NB4 (cell line): ENCODE measurements at regions not wholly inside any gene's neighbourhood (a gene's known extent, or its start where the extent isn't known, plus 50 kb on each side); places are given as distances from the start of the nearest gene placed in this dataset.

Experiments
- MYC ChIP-seq: IDR thresholded peaks from 2 replicates; pipeline ENCODE4 v1.6.1; 2011; ENCODE audit warnings: low read depth, low read length
- POLR2A ChIP-seq: IDR thresholded peaks from 2 replicates; pipeline ENCODE4 v1.6.1; 2011; ENCODE audit warnings: mild to moderate bottlenecking; ENCODE audit not compliant: insufficient read length; ENCODE audit errors: extremely low read depth
- TF ChIP-seq, protein P1 (sequence below): IDR thresholded peaks from one replicate; pipeline ENCODE4 v1.5.1; 2012; ENCODE audit warnings: low read depth, low read length
- TF ChIP-seq, protein P2 (sequence below): IDR thresholded peaks from 2 replicates; pipeline ENCODE4 v1.6.1; 2011; ENCODE audit warnings: low read depth, low read length

DNA sequence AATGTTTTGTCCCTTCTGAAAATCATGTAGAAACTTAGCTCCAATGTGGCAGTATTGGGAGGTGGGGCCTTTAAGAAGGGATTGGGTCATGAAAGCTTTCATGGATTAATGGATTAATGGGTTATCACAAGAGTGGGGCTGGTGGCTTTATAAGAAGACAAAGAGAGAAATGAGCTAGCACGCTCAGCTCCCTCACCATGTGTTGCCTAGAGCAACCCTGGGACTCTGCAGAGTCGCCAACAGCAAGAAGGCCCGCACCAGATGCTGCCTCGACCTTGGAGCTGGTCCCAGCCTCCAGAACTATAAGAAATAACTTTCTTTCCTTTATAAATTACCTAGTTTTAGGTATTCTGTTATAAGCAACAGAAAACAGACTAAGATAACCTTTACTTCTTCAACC, 74.9 kb upstream of the HECW1 start:
- TF ChIP-seq, protein P1, sequence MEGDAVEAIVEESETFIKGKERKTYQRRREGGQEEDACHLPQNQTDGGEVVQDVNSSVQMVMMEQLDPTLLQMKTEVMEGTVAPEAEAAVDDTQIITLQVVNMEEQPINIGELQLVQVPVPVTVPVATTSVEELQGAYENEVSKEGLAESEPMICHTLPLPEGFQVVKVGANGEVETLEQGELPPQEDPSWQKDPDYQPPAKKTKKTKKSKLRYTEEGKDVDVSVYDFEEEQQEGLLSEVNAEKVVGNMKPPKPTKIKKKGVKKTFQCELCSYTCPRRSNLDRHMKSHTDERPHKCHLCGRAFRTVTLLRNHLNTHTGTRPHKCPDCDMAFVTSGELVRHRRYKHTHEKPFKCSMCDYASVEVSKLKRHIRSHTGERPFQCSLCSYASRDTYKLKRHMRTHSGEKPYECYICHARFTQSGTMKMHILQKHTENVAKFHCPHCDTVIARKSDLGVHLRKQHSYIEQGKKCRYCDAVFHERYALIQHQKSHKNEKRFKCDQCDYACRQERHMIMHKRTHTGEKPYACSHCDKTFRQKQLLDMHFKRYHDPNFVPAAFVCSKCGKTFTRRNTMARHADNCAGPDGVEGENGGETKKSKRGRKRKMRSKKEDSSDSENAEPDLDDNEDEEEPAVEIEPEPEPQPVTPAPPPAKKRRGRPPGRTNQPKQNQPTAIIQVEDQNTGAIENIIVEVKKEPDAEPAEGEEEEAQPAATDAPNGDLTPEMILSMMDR: no peak
- TF ChIP-seq MYC: no peak
- no peak for TF ChIP-seq POLR2A
- TF ChIP-seq, protein P2, sequence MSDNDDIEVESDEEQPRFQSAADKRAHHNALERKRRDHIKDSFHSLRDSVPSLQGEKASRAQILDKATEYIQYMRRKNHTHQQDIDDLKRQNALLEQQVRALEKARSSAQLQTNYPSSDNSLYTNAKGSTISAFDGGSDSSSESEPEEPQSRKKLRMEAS: no peak
